ENCODE measurements at regions not wholly inside any gene's neighbourhood (a gene's known extent, or its start where the extent isn't known, plus 50 kb on each side); places are given as distances from the start of the nearest gene placed in this dataset.

DNA sequence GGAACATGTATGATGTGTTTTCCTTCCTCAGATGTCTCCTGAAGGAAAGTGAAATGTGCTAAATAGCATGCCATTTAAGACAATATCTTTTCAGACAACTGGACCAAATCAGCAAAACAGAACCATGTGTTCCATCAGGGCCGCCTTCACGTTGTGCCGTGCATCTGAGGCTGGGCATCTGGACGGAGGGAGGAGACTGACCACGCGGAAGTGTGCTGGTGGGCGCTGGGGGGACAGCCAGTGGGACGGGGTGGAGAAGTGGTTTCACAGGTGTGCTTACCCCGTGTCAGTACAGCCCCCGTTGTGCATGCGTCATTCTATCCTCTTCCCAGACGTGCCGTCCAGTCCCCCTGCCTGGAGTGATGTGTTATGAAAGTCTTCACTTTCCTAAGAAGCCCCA, 342.1 kb upstream of the FAT1 start:
- no peaks in the 10 kb centered on the region for H3K79me2 ChIP-seq
- no peaks in the 10 kb centered on the region for H3K36me3 ChIP-seq (replicated peaks; ENCODE audit: insufficient read depth, low read depth)
- no peak overlapping the region for H3K27ac ChIP-seq
- TF ChIP-seq EZH2 (IDR thresholded peaks at IDR 0.05; ENCODE audit: borderline replicate concordance), result no peak
- no peaks in the 10 kb centered on the region for H3K4me1 ChIP-seq (ENCODE audit: insufficient read depth)
- no peak overlapping the region for H2AFZ ChIP-seq
- H3K4me2 ChIP-seq, result no peak overlapping the region
- H3K9me2 ChIP-seq (replicated peaks; ENCODE audit: insufficient read depth), result no peaks in the 10 kb centered on the region
- no peaks in the 10 kb centered on the region for H3K27me3 ChIP-seq
- DNase-seq (ENCODE audit: low spot score), result no peak
- 73% methylated on average over 13 of the region's 13 CpGs for WGBS (ENCODE audit: low lambda C conversion rate, missing lambda C conversion rate)
- H3K4me3 ChIP-seq, result no peak overlapping the region
- H3K9me3 ChIP-seq (ENCODE audit: low read depth), result no peaks in the 10 kb centered on the region
- H4K20me1 ChIP-seq (ENCODE audit: insufficient read depth, poor library complexity, severe bottlenecking), result no peaks in the 10 kb centered on the region

DNA sequence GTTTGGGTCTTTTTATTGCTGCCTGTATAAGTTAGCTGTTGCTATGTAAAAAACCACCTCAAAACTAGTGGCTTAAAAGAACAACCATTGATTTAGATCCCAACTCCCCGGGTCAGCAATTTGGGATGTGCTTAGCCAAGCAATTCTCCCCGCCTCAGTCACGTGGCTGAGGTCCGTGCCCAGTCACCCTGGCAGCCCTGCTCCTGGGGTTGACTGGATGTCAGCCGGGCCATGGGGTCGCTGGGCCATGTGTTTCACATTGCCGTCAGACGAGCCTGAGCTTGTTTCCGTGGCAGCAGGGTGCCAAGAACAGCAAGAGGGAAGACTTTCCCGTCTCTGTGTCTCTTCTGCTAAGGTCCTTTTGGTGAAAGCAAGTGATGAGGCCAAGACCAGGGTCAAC, 345.7 kb upstream of the FAT1 start:
- H3K4me3 ChIP-seq, result no peak overlapping the region
- no peaks in the 10 kb centered on the region for H3K79me2 ChIP-seq
- no peaks in the 10 kb centered on the region for H3K36me3 ChIP-seq (replicated peaks; ENCODE audit: insufficient read depth, low read depth)
- H3K4me2 ChIP-seq, result no peak overlapping the region
- no peaks in the 10 kb centered on the region for H4K20me1 ChIP-seq (ENCODE audit: insufficient read depth, poor library complexity, severe bottlenecking)
- no peak for DNase-seq (ENCODE audit: low spot score)
- H2AFZ ChIP-seq, result no peak overlapping the region
- H3K9me3 ChIP-seq (ENCODE audit: low read depth), result no peaks in the 10 kb centered on the region
- no peaks in the 10 kb centered on the region for H3K4me1 ChIP-seq (ENCODE audit: insufficient read depth)
- WGBS (ENCODE audit: low lambda C conversion rate, missing lambda C conversion rate), result 81% methylated on average over 10 of the region's 10 CpGs
- no peaks in the 10 kb centered on the region for H3K9me2 ChIP-seq (replicated peaks; ENCODE audit: insufficient read depth)
- H3K27me3 ChIP-seq, result no peaks in the 10 kb centered on the region
- H3K27ac ChIP-seq, result no peak overlapping the region
- TF ChIP-seq, protein P1, sequence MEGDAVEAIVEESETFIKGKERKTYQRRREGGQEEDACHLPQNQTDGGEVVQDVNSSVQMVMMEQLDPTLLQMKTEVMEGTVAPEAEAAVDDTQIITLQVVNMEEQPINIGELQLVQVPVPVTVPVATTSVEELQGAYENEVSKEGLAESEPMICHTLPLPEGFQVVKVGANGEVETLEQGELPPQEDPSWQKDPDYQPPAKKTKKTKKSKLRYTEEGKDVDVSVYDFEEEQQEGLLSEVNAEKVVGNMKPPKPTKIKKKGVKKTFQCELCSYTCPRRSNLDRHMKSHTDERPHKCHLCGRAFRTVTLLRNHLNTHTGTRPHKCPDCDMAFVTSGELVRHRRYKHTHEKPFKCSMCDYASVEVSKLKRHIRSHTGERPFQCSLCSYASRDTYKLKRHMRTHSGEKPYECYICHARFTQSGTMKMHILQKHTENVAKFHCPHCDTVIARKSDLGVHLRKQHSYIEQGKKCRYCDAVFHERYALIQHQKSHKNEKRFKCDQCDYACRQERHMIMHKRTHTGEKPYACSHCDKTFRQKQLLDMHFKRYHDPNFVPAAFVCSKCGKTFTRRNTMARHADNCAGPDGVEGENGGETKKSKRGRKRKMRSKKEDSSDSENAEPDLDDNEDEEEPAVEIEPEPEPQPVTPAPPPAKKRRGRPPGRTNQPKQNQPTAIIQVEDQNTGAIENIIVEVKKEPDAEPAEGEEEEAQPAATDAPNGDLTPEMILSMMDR (IDR thresholded peaks at IDR 0.05; ENCODE audit: poor library complexity), result no peak
- no peak for TF ChIP-seq EZH2 (IDR thresholded peaks at IDR 0.05; ENCODE audit: borderline replicate concordance)
- TF ChIP-seq EZH2phosphoT487 (IDR thresholded peaks at IDR 0.05; ENCODE audit: low read depth, severe bottlenecking, unreplicated experiment), result no peak

DNA sequence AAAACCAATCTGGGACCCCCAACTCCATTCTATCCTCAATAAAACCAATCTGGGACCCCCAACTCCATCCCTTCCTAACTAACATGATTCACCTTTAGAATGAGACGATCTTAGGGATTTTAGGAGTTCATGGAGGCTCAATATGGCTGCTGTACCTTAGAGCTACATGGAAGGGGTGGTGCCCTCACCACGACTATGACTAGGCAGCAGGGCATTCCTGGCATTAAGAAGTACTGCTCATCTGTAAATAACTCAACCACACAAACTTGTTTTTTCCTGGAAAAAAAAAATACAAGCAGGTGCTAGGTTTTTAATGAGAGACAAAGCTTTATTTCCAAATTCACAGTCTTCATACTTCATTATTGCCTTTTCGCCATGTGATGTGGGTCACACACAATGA, 346.5 kb upstream of the FAT1 start:
- Histone ChIP-seq H3K4me1 (ENCODE audit: insufficient read depth) (no peaks in the 10 kb centered on the region), H3K27ac (no peak overlapping the region), H3K9me3 (ENCODE audit: low read depth) (no peaks in the 10 kb centered on the region), H3K36me3 (replicated peaks; ENCODE audit: insufficient read depth, low read depth) (no peaks in the 10 kb centered on the region), H3K79me2 (no peaks in the 10 kb centered on the region), H3K4me3 (no peak overlapping the region), H4K20me1 (ENCODE audit: insufficient read depth, poor library complexity, severe bottlenecking) (no peaks in the 10 kb centered on the region), H2AFZ (no peak overlapping the region), H3K9me2 (replicated peaks; ENCODE audit: insufficient read depth) (no peaks in the 10 kb centered on the region), H3K27me3 (no peaks in the 10 kb centered on the region), H3K4me2 (no peak overlapping the region)
- WGBS (ENCODE audit: low lambda C conversion rate, missing lambda C conversion rate), result 91% methylated on average over 3 of the region's 3 CpGs
- no peak for TF ChIP-seq EZH2 (IDR thresholded peaks at IDR 0.05; ENCODE audit: borderline replicate concordance)
- TF ChIP-seq, protein P1 (IDR thresholded peaks at IDR 0.05; ENCODE audit: poor library complexity), result no peak
- no peak for TF ChIP-seq EZH2phosphoT487 (IDR thresholded peaks at IDR 0.05; ENCODE audit: low read depth, severe bottlenecking, unreplicated experiment)
- no peak for DNase-seq (ENCODE audit: low spot score)

DNA sequence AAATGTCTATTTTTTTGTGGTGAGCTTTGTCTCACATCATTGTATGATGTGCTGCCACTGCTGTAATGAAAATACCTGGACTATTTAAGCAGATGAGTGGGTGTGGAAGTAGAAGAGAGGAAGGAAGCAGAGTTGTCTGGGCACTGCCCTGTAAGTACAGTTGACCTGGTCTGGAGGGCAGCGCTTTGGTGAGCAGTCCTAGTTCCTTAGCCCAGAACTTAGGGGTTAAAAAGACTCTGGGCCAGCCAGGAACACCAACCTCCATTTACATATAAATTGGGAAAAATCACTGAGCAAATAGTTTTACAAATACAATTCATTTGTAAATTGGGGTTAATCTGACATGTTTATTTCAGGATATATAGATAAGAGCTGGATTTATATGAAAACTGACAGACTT, 347.1 kb upstream of the FAT1 start:
- Histone ChIP-seq H3K79me2 (no peaks in the 10 kb centered on the region), H2AFZ (no peak overlapping the region), H3K4me1 (ENCODE audit: insufficient read depth) (no peaks in the 10 kb centered on the region), H3K27me3 (no peaks in the 10 kb centered on the region), H3K27ac (no peak overlapping the region), H3K4me3 (no peak overlapping the region), H3K9me3 (ENCODE audit: low read depth) (no peaks in the 10 kb centered on the region), H3K9me2 (replicated peaks; ENCODE audit: insufficient read depth) (no peaks in the 10 kb centered on the region), H3K36me3 (replicated peaks; ENCODE audit: insufficient read depth, low read depth) (no peaks in the 10 kb centered on the region), H3K4me2 (no peak overlapping the region), H4K20me1 (ENCODE audit: insufficient read depth, poor library complexity, severe bottlenecking) (no peaks in the 10 kb centered on the region)
- no peak for DNase-seq (ENCODE audit: low spot score)
- TF ChIP-seq, protein P1 (IDR thresholded peaks at IDR 0.05; ENCODE audit: poor library complexity), result no peak
- no peak for TF ChIP-seq EZH2phosphoT487 (IDR thresholded peaks at IDR 0.05; ENCODE audit: low read depth, severe bottlenecking, unreplicated experiment)
- TF ChIP-seq EZH2 (IDR thresholded peaks at IDR 0.05; ENCODE audit: borderline replicate concordance), result no peak
- 76% methylated on average over 1 of the region's 1 CpG for WGBS (ENCODE audit: low lambda C conversion rate, missing lambda C conversion rate)

All from hepatocyte (in vitro differentiated cells).